IMR-90 (cell line): ENCODE measurements at regions not wholly inside any gene's neighbourhood (a gene's known extent, or its start where the extent isn't known, plus 50 kb on each side); places are given as distances from the start of the nearest gene placed in this dataset.

Experiments used
- ATAC-seq: fragments of 200-7000 bp; cut with Tn5 transposase; 2 replicates; pipeline ENCODE4 v1.9.1; 2020; ENCODE audit warnings: low read depth, mild to moderate bottlenecking, moderate library complexity
- BruUV-seq: library from RNA; stranded (reverse); fragments of 400-500 nt; replicated peaks from 2 replicates; lab custom pipeline; 2021; lab: Mats Ljungman, UMichigan
- CTCF ChIA-PET: fragments of 300-600 bp; formaldehyde crosslinking; extraction: SDS; loops from one replicate; lab custom pipeline; 2021; ENCODE audit warnings: antibody characterized with exemption; lab: Yijun Ruan, JAX
- POLR2A ChIA-PET: fragments of 300-600 bp; sonication (Branson Sonifier 250); formaldehyde crosslinking; loops from one replicate; lab custom pipeline; 2022; ENCODE audit warnings: antibody characterized with exemption; ENCODE audit not compliant: unreplicated experiment; lab: Charles Lee
- DNase-seq: peaks from one replicate; pipeline ENCODE4 v3.0.0; 2013
- H2AFZ ChIP-seq: replicated peaks from 2 replicates; pipeline ENCODE3; 2013; ENCODE audit warnings: low read length, mild to moderate bottlenecking; ENCODE audit not compliant: poor library complexity
- H2AK5ac ChIP-seq: 2 replicates; pipeline ENCODE4 v1.6.1; 2013; ENCODE audit warnings: low read depth, low read length, inconsistent platforms
- H2AK9ac ChIP-seq: replicated peaks from 2 replicates; pipeline ENCODE3; 2013; ENCODE audit warnings: mild to moderate bottlenecking, low read depth, low read length, moderate library complexity; ENCODE audit not compliant: poor library complexity
- H2BK120ac ChIP-seq: 2 replicates; pipeline ENCODE4 v1.6.1; 2013; ENCODE audit warnings: low read depth, low read length, inconsistent platforms
- H2BK15ac ChIP-seq: 3 replicates; pipeline ENCODE4 v1.6.1; 2013; ENCODE audit warnings: low read depth, low read length, inconsistent platforms
- H2BK20ac ChIP-seq: 2 replicates; pipeline ENCODE4 v1.6.1; 2013; ENCODE audit warnings: low read depth, mild to moderate bottlenecking, inconsistent platforms, low read length, moderate library complexity
- H2BK5ac ChIP-seq: 2 replicates; pipeline ENCODE4 v1.6.1; 2013; ENCODE audit warnings: mild to moderate bottlenecking, low read depth, low read length, inconsistent platforms; ENCODE audit not compliant: poor library complexity, severe bottlenecking
- H3K14ac ChIP-seq: replicated peaks from 2 replicates; pipeline ENCODE4 v1.6.1; 2013; ENCODE audit warnings: low read depth, low read length, inconsistent platforms
- H3K18ac ChIP-seq: 2 replicates; pipeline ENCODE4 v1.6.1; 2013; ENCODE audit warnings: low read depth, low read length, control low read depth
- H3K23ac ChIP-seq: 2 replicates; pipeline ENCODE4 v1.6.1; 2013; ENCODE audit warnings: low read depth, low read length, inconsistent platforms
- H3K27ac ChIP-seq: 2 replicates; pipeline ENCODE4 v1.5.1; 2013; ENCODE audit warnings: mild to moderate bottlenecking, control low read depth, low read length; ENCODE audit not compliant: insufficient read depth
- H3K27me3 ChIP-seq: 2 replicates; pipeline ENCODE4 v1.6.1; 2013; ENCODE audit warnings: low read length; ENCODE audit not compliant: control insufficient read depth, insufficient read depth
- H3K36me3 ChIP-seq: 2 replicates; pipeline ENCODE4 v1.6.1; 2013; ENCODE audit warnings: low read length, mixed read lengths; ENCODE audit not compliant: control insufficient read depth, insufficient read depth
- H3K4ac ChIP-seq: 2 replicates; pipeline ENCODE4 v1.6.1; 2013; ENCODE audit warnings: low read depth, low read length, inconsistent platforms
- H3K4me1 ChIP-seq: 2 replicates; pipeline ENCODE4 v1.6.1; 2013; ENCODE audit warnings: low read length, mixed read lengths; ENCODE audit not compliant: control insufficient read depth, insufficient read depth
- H3K4me2 ChIP-seq: 2 replicates; pipeline ENCODE4 v1.6.1; 2013; ENCODE audit warnings: low read depth, mild to moderate bottlenecking, control low read depth, low read length, moderate library complexity
- H3K4me3 ChIP-seq: 2 replicates; pipeline ENCODE4 v1.5.1; 2013; ENCODE audit warnings: low read depth, mild to moderate bottlenecking, control low read depth, low read length, moderate library complexity; ENCODE audit not compliant: insufficient read depth
- H3K56ac ChIP-seq: 2 replicates; pipeline ENCODE4 v1.6.1; 2013; ENCODE audit warnings: low read length, inconsistent platforms; ENCODE audit not compliant: insufficient read depth; ENCODE audit errors: extremely low read depth
- H3K79me1 ChIP-seq, 2 experiments: 2 replicates each; pipeline ENCODE4 v1.6.1; 2013; ENCODE audit warnings: low read length in 2 of 2, inconsistent platforms in 1 of 2, low read depth in 1 of 2
- H3K9ac ChIP-seq: 2 replicates; pipeline ENCODE4 v1.6.1; 2013; ENCODE audit warnings: low read depth, low read length, control low read depth
- H3K9me1 ChIP-seq: 2 replicates; pipeline ENCODE4 v1.6.1; 2013; ENCODE audit warnings: low read length, inconsistent platforms; ENCODE audit not compliant: insufficient read depth
- H3K9me3 ChIP-seq: 2 replicates; pipeline ENCODE4 v1.6.1; 2013; ENCODE audit warnings: low read length; ENCODE audit not compliant: control insufficient read depth, insufficient read depth
- H4K20me1 ChIP-seq: 2 replicates; pipeline ENCODE4 v1.6.1; 2013; ENCODE audit warnings: low read length, inconsistent platforms; ENCODE audit not compliant: insufficient read depth
- H4K5ac ChIP-seq: 2 replicates; pipeline ENCODE4 v1.6.1; 2013; ENCODE audit warnings: mild to moderate bottlenecking, low read depth, low read length, control low read depth
- H4K8ac ChIP-seq, 2 experiments: 2 replicates each; pipeline ENCODE4 v1.6.1; 2013; ENCODE audit warnings: low read depth in 2 of 2, low read length in 2 of 2, control low read depth in 1 of 2, inconsistent platforms in 1 of 2
- H4K91ac ChIP-seq: 2 replicates; pipeline ENCODE4 v1.6.1; 2013; ENCODE audit warnings: low read depth, low read length, inconsistent platforms; ENCODE audit not compliant: insufficient read depth
- RAD21 ChIP-seq: IDR thresholded peaks from 2 replicates; pipeline ENCODE4 v1.6.1; 2012; ENCODE audit warnings: low read length, improper control_type of control experiment
- WGBS, 2 experiments: methylation state at CpG; one replicate each; pipeline versions ENCODE4 v1.1.5 to v1.1.7; 2013; ENCODE audit warnings: missing lambda C conversion rate in 2 of 2; ENCODE audit not compliant: insufficient read length in 1 of 2; ENCODE audit errors: extremely low coverage in 2 of 2; 5-methylcytosine and 5-hydroxymethylcytosine counted together
- dilution Hi-C: fragments of 300-500 bp; cut with HindIII; formaldehyde crosslinking; loops from one replicate; pipeline ENCODE4 v1.14.3; 2018; ENCODE audit warnings: low sequenced_read_pairs; ENCODE audit not compliant: unreplicated experiment
- in situ Hi-C: fragments of 300-500 bp; cut with MboI; formaldehyde crosslinking; loops from 3 replicates; pipeline ENCODE4 v1.14.3; 2019; ENCODE audit warnings: low sequenced_read_pairs, inconsistent platforms, mixed read lengths
- intact Hi-C: fragments of 100-400 bp; cut with micrococcal nuclease; formaldehyde crosslinking; loops from 2 replicates; pipeline ENCODE4 v1.10.0; 2022

- H2AK5ac ChIP-seq = no peak overlapping the region
- no peaks in the 10 kb centered on the region for H3K36me3 ChIP-seq
- H2BK15ac ChIP-seq = no peak overlapping the region
- no peak overlapping the region for H3K23ac ChIP-seq
- ChIA-PET CTCF (no interaction called here), POLR2A (interaction anchor here (0.5 kb wide), 1 partner anchor 248 kb away, joined by 4 read pairs; no protein-coding TSS in a partner anchor)
- peaks cover 42% of the 10 kb centered on the region for H3K27me3 ChIP-seq
- ATAC-seq = no peak
- H3K4me3 ChIP-seq = no peak overlapping the region
- DNase-seq = no peak
- H2AK9ac ChIP-seq = no peak overlapping the region
- H2AFZ ChIP-seq = no peak overlapping the region
- H3K79me1 ChIP-seq = no peaks in the 10 kb centered on the region
- H3K9me3 ChIP-seq = no peaks in the 10 kb centered on the region
- WGBS, 2 experiments = no CpG with 5 or more reads among the region's 3 CpGs
- H2BK5ac ChIP-seq = no peak overlapping the region
- no peak overlapping the region for H2BK20ac ChIP-seq
- H3K18ac ChIP-seq = no peak overlapping the region
- no peaks in the 10 kb centered on the region for H3K4me1 ChIP-seq
- no peak overlapping the region for H4K8ac ChIP-seq
- in situ Hi-C loops (loop anchor here (25.0 kb wide), 1 partner anchor 1012 kb away; the partner anchor contains the start of gene TARS1), dilution Hi-C loops (no loop called here), intact Hi-C loops (no loop called here)
- no peak overlapping the region for H2BK120ac ChIP-seq
- H3K14ac ChIP-seq = no peak overlapping the region
- H3K27ac ChIP-seq = no peak overlapping the region
- no peak overlapping the region for H4K91ac ChIP-seq
- no peak overlapping the region for H3K4me2 ChIP-seq
- H3K9me1 ChIP-seq = no peaks in the 10 kb centered on the region
- TF ChIP-seq RAD21 = no peak
- H3K4ac ChIP-seq = no peak overlapping the region
- H3K9ac ChIP-seq = no peak overlapping the region
- H4K20me1 ChIP-seq = no peaks in the 10 kb centered on the region
- BruUV-seq = no TSS peak
- no peak overlapping the region for H4K5ac ChIP-seq
- no peak overlapping the region for H3K56ac ChIP-seq
Measured at GRCh38 chr5:34449639-34450038, 206.5 kb upstream of the RAI14 start.
